Activated T-cell treated with anti-CD3 and anti-CD28 coated beads, Interleukin-2, amount 50 U/mL, for 48 hours (primary cell): ENCODE measurements at regions not wholly inside any gene's neighbourhood (a gene's known extent, or its start where the extent isn't known, plus 50 kb on each side); places are given as distances from the start of the nearest gene placed in this dataset.

Experiments used
- DNase-seq, 2 experiments: peaks; one replicate each; pipeline ENCODE4 v3.0.0-alpha.2; 2020

- no peak for DNase-seq
These were observed 251.3 kb upstream of the MKI67 start for GRCh38 chr10:128377364-128377987.

DNA sequence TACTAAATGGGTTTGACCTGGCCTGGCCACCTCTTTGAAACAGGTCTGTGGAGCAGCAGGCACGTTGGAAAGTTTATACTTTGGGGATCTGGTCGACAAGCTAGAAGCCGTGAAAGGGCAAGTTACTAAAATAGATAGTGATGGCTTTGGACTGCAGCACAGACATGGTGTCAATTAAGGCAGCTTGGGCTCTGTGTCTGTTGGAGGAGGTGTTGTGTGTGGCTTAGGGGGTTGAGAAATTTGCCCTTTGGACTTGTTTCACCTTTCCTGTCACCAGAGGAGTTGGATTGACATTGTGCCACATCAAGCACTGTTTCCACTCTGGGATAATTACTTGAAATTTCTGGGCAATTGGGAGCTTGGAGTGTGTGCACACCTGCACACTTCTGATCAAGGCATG lies 251.8 kb upstream of the MKI67 start:
- no peak for DNase-seq

DNA sequence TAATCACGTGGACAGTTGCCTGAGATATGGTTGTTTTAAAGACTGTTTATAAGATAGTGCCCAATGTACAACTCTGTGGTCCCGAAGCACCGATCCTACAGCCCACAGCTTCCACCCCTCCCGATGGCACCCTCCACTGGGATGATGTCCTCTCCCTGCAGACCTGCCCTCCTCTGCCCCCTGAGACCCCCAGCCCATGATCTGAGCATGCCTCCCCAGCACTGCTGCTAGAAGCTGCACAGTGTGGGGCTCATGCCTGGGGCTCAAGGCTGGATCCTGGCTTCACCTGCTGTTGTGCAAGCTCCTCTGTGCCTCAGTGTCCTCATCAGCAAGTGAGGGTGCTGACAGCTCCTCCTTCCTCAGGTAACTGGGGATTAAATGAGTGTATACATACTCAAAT lies 254.7 kb upstream of the MKI67 start:
- no peak for DNase-seq

GRCh38 chr10:128382225-128382624 lies 256.0 kb upstream of the MKI67 start:
- DNase-seq: no peak

DNA sequence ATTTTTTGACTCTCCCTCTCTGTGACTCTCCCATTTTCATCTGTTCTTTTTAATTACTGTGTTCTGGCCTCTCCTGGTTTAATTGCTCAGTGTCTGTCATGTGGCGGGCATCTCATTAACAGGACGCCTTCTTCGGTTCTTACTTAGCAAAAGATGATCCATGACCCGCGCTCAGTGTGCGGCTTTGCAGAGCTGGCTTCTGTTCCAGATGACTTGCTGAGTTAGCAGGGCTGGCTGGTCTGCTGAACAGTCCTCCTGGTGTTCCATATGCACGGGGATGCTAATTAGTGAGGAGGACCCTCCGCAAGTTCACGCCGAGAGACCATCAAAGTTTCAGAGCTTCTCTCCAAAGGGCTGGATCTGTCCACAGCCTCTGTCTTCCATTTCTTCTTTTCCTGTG lies 258.6 kb upstream of the MKI67 start:
- DNase-seq: no peak

DNA sequence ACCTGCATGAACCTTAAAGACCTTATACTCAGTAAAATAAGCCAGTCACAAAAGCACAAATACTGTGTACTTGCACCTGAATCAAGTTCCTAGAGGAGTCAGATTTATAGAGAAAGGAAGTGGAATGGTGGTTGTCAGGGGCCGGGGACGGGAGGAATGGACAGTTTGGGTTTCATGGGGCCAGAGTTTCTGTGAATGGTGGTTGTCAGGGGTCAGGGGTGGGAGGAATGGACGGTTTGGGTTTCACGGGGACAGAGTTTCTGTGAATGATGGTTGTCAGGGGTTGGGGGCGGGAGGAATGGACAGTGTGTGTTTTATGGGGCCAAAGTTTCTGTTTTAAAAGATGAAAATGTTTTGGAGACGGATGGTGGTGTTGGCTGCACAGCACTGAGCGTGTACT lies 260.0 kb upstream of the MKI67 start:
- DNase-seq: no peak

DNA sequence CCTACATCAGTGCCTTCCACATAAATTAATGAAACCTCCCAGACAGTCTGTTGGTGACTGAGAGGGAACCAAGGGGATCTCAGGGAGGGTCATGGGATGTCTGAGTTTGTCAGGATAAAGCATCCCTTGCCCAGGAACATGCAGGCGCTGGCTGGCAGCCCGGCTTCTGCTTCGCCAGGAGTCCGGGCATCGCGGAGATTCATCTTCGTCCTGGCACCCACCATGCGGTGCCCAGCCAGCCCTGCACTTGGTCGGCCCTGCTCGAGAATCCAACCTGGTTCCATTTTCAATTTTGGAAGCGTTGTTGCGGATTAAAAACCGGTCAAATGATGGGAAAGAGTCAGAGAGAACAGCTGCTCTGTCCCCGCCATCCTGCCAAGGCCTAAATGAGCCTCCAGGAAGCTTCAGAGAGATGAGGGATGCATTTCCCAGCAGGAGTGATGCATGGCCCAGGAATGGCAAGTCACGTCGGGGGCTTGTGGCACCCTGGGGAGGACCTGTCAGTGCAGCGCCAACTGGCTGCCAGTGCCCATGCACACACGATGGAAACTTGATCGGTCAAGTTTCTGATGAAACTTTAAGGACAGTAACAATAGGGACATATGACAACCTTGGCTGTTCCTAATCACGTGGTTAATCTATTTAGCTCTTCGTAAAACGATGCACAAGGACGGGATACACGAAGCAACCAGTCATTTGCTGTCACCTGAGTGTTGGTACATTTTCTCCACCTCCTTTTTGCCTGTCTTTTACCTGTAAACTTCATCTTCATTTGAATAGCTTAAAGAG lies 260.8 kb upstream of the MKI67 start:
- DNase-seq: no peak

DNA sequence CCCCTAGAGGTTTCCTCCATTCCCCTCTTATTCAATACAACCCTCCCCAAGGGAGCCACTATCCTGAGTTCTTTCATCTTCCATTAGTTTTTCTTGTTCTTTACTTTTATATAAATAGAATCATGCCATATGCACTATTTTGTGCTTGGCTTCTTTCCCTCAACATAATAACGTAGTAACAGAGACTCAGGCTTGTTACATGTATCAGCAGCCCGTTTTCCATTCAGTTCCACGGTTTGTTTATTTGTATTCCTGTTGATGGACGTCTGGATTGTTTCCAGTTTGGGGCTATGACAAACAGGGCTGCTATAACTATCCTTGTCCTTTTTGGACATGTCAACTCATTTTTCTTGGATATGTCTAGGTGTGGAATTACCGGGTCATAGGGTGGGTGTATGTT lies 264.4 kb upstream of the MKI67 start:
- DNase-seq: no peak

GRCh38 chr10:128393546-128393945 lies 267.3 kb upstream of the MKI67 start:
- no peak for DNase-seq

GRCh38 chr10:128398118-128398517 lies 271.9 kb upstream of the MKI67 start:
- no peak for DNase-seq

DNA sequence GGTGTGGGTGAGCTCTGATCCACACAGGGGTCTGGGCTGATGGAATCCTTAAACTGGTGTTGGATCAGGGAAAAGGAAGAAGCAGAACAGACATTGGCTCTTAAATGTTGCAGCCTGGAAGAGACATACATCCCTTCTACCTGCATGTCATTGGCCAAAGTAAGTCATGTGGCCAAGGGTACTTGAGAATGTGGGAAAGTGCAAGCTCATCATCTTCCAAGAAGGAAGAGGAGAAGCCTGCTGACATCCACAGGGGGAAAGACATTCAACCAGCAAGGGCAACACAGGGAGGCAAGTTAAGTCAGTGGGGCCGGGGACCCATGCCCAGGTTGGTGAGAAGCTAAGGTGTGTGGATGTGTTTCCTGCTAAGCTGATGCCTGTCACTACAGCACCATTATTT lies 272.8 kb upstream of the MKI67 start:
- DNase-seq: no peak

DNA sequence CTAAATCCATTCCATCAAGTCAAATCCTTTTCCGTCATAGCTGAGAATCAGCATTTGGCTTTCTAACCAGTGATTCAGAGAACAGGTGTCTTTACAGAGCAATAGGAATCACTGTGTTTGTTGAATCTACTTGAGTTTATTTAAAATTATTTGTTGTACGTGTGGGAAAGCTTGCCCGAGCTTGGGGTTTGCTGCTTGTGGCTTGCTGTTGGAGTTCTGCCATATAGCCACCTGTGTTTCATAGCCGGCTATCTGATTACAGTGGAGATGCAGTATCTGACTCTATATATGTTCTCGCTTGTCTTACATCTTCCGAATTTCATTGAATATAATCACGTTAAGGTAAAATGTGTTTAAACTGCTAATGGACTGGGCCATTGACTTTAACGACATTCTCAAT lies 274.3 kb upstream of the MKI67 start:
- DNase-seq: no peak

DNA sequence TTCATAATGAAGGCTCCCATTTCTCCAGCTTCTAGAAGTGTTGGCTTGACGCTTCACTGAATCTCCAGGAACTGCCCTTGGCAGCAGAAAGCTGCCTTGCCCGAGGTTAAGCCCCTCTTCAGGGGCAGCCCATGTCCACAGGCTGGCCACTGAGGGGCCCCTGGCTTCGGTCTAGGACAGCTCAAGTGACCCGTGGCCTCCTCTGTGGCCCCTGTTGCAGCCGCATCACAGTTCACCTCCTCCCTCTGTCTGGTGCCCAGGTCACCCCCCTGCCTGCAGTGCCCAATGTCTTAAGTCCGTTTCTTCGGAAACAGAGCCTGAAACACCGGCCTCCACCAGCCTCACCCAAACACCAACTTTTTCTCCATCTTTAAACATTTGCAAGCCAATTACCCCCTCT lies 279.2 kb upstream of the MKI67 start:
- DNase-seq: no peak

DNA sequence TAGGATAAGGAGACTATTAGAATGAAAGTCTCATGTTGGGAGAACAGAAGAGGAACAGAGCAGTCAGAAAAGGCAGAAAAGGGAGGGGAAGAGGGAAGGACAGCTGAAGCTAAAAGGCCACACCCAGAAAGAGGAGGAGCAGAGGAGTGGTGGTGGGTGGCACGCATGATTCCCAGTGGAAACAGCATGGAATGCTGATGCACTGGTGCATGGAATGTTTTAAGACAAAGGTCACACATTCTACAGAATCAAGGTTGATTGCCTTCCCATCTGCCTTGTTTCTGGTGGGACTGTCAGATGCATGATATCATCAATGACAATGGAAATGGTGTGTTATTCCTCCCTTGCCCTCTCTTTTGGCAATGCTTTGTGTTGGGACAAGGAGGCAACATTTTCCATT lies 285.4 kb upstream of the MKI67 start:
- no peak for DNase-seq

GRCh38 chr10:128414568-128414967 lies 288.3 kb upstream of the MKI67 start:
- DNase-seq: no peak

- DNase-seq: no peak
These were observed 290.0 kb upstream of the MKI67 start for GRCh38 chr10:128416231-128416630.

- no peak for DNase-seq
These were observed 291.6 kb upstream of the MKI67 start for GRCh38 chr10:128417826-128418225.

GRCh38 chr10:128418819-128419218 lies 292.6 kb upstream of the MKI67 start:
- no peak for DNase-seq

GRCh38 chr10:128419466-128420019 lies 293.3 kb upstream of the MKI67 start:
- DNase-seq: no peak

DNA sequence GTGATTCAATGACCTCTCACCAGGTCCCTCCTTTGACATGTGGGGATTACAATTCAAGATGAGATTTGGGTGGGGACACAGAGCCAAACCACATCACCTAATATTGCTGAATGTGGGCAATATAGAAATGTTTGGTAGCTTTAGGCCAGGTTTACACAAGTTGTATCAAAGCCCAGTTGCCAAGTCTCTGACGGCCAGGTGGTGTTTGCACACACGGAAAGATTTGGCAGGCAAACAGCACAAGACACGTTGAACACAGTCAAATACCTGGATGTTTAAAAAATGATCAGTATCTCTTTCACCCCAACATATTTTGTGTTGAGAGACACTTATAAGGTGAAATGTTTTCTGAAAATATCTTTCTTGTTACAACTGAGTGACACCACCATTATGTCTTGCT lies 294.4 kb upstream of the MKI67 start:
- DNase-seq: no peak

DNA sequence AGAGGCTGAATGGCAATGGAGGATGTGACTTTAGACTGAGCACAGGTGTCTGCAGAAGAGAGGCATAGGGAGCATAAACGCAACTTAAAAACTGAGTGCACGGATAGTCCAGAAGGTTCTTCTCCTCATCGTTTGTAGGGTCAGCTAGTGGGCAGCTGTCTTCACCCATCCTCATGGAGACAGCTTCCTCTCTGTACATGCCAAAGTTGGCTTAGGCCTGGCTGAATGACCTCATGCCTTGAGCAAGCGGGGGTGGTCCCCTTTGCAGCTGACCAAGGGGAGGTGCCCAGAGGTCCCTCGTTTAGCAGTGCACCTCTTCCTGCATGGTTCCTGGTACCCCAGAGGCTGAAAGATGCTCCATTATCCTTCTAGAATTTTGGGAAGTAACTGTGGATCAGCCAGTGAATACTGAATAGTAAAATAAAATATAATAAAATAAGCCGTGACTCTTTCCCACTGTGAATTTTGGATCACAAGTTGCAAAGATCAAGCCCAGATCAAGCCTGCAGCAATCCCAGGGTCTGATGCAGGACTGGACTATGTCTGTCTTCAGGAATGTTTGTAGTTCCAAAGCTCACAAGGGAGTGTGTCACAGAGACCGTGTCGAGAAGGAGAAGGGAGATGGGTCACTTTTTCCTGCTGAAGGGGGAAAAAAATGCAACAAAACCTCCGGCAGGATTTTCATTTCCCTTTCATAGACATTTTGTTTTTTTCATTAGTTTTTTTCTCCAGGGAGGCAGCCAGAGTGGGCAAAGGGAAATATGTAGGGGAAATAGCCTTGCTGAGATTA lies 295.3 kb upstream of the MKI67 start:
- no peak for DNase-seq

DNA sequence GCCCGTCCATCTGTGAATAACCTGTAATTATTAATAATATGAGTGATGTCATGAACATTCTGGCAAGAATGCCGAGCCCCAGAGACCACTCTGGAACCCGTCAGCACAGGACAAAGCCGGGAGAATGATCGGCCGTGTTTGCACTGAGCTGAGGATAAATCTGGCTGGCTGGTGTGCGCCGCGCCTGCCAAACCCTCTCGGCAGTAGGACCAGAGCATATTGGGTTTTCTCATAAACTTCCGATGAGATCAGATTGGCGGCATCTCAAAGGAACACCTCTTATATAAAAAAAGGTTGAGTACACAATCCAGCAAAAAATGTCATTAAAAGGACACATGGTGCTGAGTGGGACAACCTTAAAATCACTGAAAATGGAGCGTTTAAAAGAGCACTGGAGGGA lies 296.0 kb upstream of the MKI67 start:
- DNase-seq: no peak

DNA sequence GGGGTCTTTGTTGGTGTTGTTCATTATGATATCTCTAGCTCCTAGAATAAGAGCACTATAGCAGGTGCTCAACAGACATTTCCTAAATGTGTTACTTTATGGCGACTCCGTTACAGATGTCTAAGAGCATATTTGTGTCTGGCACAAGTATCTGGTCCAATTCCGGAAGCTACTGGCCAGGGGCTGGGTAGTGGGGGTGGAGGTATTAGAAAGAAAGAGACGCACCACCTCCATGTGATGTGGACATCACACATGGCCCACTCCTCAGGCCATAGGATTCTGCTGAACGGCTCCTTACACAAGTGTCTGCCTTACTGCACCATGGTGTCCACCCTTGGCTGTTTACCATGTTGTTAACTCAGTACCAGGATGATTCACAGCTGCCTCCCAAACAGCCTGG lies 296.8 kb upstream of the MKI67 start:
- DNase-seq: no peak

- no peak for DNase-seq
These were observed 303.1 kb upstream of the MKI67 start for GRCh38 chr10:128429321-128429720.
